PC-3 (cell line): ENCODE measurements at regions not wholly inside any gene's neighbourhood (a gene's known extent, or its start where the extent isn't known, plus 50 kb on each side); places are given as distances from the start of the nearest gene placed in this dataset.
"Not testable (repeated sequence)": the region's sequence is repeated elsewhere in the genome, so short reads cannot be mapped to it uniquely, and the experiment has no call there.

Experiments
- CTCF ChIP-seq: fragments of 300-600 bp; sonication (generic); conservative IDR thresholded peaks from 2 replicates; pipeline ENCODE4 v1.5.1; 2017; ENCODE audit warnings: antibody characterized with exemption, low read depth, mild to moderate bottlenecking, low read length
- EZH2 ChIP-seq: fragments of 300-600 bp; sonication (generic); IDR thresholded peaks from one replicate; pipeline ENCODE4 v1.6.1; 2017; ENCODE audit warnings: antibody characterized with exemption, mild to moderate bottlenecking, low read length; ENCODE audit not compliant: unreplicated experiment

- TF ChIP-seq CTCF, EZH2: not testable (repeated sequence)
These were observed 115.2 kb downstream of the KBTBD2 start for GRCh38 chr7:32776318-32776717.
